ENCODE measurements at regions not wholly inside any gene's neighbourhood (a gene's known extent, or its start where the extent isn't known, plus 50 kb on each side); places are given as distances from the start of the nearest gene placed in this dataset.
A peak's percentile ranks its signal among the peaks of the same experiment; 100 is the strongest.

DNA sequence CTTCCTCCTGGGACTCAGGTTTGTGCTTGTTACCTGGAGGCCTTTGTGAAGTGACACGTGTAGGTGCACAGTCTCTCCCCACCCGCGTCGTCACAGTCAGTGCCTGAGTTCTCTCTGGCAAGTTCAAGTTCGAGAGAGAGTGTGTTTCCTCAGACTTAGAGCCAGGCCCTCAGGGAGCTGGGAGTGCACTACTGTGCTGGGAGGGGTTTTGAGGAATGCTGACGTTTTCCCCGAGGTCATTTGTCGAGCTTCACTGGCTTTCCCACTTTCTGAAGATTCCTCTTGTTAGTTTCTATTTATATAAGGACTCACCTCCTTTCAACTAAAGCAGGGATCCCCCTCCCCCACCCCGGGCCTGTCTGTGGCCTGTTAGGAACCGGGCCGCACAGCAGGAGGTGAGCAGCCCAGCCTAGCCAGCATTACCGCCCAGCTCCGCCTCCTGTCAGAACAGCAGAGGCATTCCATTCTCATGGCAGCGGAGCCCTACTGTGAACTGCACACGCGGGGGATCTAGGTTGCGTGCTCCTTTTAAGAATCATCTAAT lies 209.2 kb downstream of the DIRAS2 start:
- TF ChIP-seq, protein P1, sequence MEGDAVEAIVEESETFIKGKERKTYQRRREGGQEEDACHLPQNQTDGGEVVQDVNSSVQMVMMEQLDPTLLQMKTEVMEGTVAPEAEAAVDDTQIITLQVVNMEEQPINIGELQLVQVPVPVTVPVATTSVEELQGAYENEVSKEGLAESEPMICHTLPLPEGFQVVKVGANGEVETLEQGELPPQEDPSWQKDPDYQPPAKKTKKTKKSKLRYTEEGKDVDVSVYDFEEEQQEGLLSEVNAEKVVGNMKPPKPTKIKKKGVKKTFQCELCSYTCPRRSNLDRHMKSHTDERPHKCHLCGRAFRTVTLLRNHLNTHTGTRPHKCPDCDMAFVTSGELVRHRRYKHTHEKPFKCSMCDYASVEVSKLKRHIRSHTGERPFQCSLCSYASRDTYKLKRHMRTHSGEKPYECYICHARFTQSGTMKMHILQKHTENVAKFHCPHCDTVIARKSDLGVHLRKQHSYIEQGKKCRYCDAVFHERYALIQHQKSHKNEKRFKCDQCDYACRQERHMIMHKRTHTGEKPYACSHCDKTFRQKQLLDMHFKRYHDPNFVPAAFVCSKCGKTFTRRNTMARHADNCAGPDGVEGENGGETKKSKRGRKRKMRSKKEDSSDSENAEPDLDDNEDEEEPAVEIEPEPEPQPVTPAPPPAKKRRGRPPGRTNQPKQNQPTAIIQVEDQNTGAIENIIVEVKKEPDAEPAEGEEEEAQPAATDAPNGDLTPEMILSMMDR (IDR thresholded peaks at IDR 0.05; ENCODE audit: control extremely low read depth in 1 of 3, insufficient read depth in 1 of 3, low read depth in 1 of 3, low read length in 3 of 3): no peak
- TF ChIP-seq RFX5 (IDR thresholded peaks at IDR 0.05; ENCODE audit: borderline replicate concordance, low read depth, low read length) (no peak), CREB1 (IDR thresholded peaks at IDR 0.05) (peak; percentile 57), POLR2A (IDR thresholded peaks at IDR 0.05; ENCODE audit: control extremely low read depth in 1 of 2, low read depth in 2 of 2, low read length in 2 of 2) (no peak), CBX5 (IDR thresholded peaks at IDR 0.05; ENCODE audit: low read depth, low read length) (no peak), JUND (IDR thresholded peaks at IDR 0.05; ENCODE audit: low read length) (no peak), SUZ12 (IDR thresholded peaks at IDR 0.05; ENCODE audit: low read length) (no peak), CEBPB (IDR thresholded peaks at IDR 0.05; ENCODE audit: low read depth, low read length) (no peak), ZNF274 (IDR thresholded peaks at IDR 0.05; ENCODE audit: borderline replicate concordance, extremely low read depth, low read length) (no peak)
- TF ChIP-seq, protein P2, sequence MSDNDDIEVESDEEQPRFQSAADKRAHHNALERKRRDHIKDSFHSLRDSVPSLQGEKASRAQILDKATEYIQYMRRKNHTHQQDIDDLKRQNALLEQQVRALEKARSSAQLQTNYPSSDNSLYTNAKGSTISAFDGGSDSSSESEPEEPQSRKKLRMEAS (IDR thresholded peaks at IDR 0.05): 0 out of 2 replicates have a peak, but pooled peaks have one; percentile 22

Data from H1 (cell line).